Endodermal cell (in vitro differentiated cells): ENCODE measurements at regions not wholly inside any gene's neighbourhood (a gene's known extent, or its start where the extent isn't known, plus 50 kb on each side); places are given as distances from the start of the nearest gene placed in this dataset.

ENCODE experiments used
- DNase-seq: peaks from one replicate; pipeline ENCODE4 v3.0.0-alpha.2; 2017
- H3K27ac ChIP-seq: 2 replicates; pipeline ENCODE4 v1.5.1; 2013; ENCODE audit warnings: mild to moderate bottlenecking, low read depth, low read length, moderate library complexity
- H3K27me3 ChIP-seq: 2 replicates; pipeline ENCODE4 v1.6.1; 2013; ENCODE audit warnings: mild to moderate bottlenecking, low read length, moderate library complexity; ENCODE audit not compliant: insufficient read depth, control insufficient read depth, poor library complexity, severe bottlenecking
- H3K36me3 ChIP-seq: 2 replicates; pipeline ENCODE4 v1.7.0; 2013; ENCODE audit warnings: mild to moderate bottlenecking, low read length, moderate library complexity; ENCODE audit not compliant: control insufficient read depth, insufficient read depth
- H3K4me1 ChIP-seq: one replicate; pipeline ENCODE4 v1.7.0; 2013; ENCODE audit warnings: low read length; ENCODE audit not compliant: control insufficient read depth, insufficient read depth
- H3K4me3 ChIP-seq: 2 replicates; pipeline ENCODE4 v1.5.1; 2013; ENCODE audit warnings: mild to moderate bottlenecking, low read length, moderate library complexity
- H3K9ac ChIP-seq: 2 replicates; pipeline ENCODE4 v1.6.1; 2013; ENCODE audit warnings: mild to moderate bottlenecking, low read length, moderate library complexity; ENCODE audit not compliant: poor library complexity, severe bottlenecking; ENCODE audit errors: extremely low read depth
- H3K9me3 ChIP-seq: 2 replicates; pipeline ENCODE4 v1.6.1; 2013; ENCODE audit warnings: mild to moderate bottlenecking, low read length, moderate library complexity; ENCODE audit not compliant: control insufficient read depth
- H3K27ac Mint-ChIP-seq: 2 replicates; pipeline ENCODE4 v1.8.0; 2020; ENCODE audit warnings: mixed read lengths
- H3K27me3 Mint-ChIP-seq: 2 replicates; pipeline ENCODE4 v1.8.0; 2021; ENCODE audit warnings: mild to moderate bottlenecking, mixed read lengths; ENCODE audit not compliant: insufficient read depth
- H3K36me3 Mint-ChIP-seq: 2 replicates; pipeline ENCODE4 v1.8.0; 2020; ENCODE audit warnings: low read depth, mixed read lengths
- H3K4me1 Mint-ChIP-seq: 2 replicates; pipeline ENCODE4 v1.8.0; 2020; ENCODE audit warnings: mixed read lengths
- H3K4me3 Mint-ChIP-seq: 2 replicates; pipeline ENCODE4 v1.8.0; 2020; ENCODE audit warnings: mild to moderate bottlenecking, moderate library complexity, mixed read lengths
- H3K9me3 Mint-ChIP-seq: 2 replicates; pipeline ENCODE4 v1.8.0; 2020; ENCODE audit warnings: mild to moderate bottlenecking, mixed read lengths
- CTCF ChIP-seq: fragments of 200-600 bp; sonication (generic); conservative IDR thresholded peaks from 2 replicates; pipeline ENCODE4 v1.5.0; 2021; ENCODE audit warnings: antibody characterized with exemption, mild to moderate bottlenecking
- WGBS, 2 experiments: methylation state at CpG; one replicate each; pipeline versions ENCODE4 v1.1.5 to v1.1.7; 2013; ENCODE audit warnings: missing lambda C conversion rate in 2 of 2, mixed read lengths in 1 of 2; ENCODE audit not compliant: insufficient coverage in 1 of 2, insufficient read length in 1 of 2; 5-methylcytosine and 5-hydroxymethylcytosine counted together

- TF ChIP-seq CTCF: no peak
- Mint-ChIP-seq H3K27me3 (peaks cover 21% of the 10 kb centered on the region), H3K36me3 (no peaks in the 10 kb centered on the region), H3K9me3 (no peaks in the 10 kb centered on the region), H3K4me3 (no peak overlapping the region), H3K4me1 (peaks cover 11% of the 10 kb centered on the region), H3K27ac (no peak overlapping the region)
- Histone ChIP-seq H3K9me3 (no peaks in the 10 kb centered on the region), H3K36me3 (no peaks in the 10 kb centered on the region), H3K27ac (no peak overlapping the region), H3K4me3 (no peak overlapping the region), H3K27me3 (peaks cover 28% of the 10 kb centered on the region), H3K4me1 (peaks cover 4% of the 10 kb centered on the region), H3K9ac (no peak overlapping the region)
- DNase-seq: no peak
- WGBS, 2 experiments: 93 to 95% methylated on average over 2 to 4 of the region's 4 CpGs
Observed at GRCh38 chr4:71237641-71238040, 101.2 kb upstream of the SLC4A4 start.

GRCh38 chr4:71239365-71239764 lies 99.5 kb upstream of the SLC4A4 start:
- TF ChIP-seq CTCF: no peak
- Mint-ChIP-seq H3K9me3 (no peaks in the 10 kb centered on the region), H3K36me3 (no peaks in the 10 kb centered on the region), H3K27ac (no peak overlapping the region), H3K27me3 (peaks cover 19% of the 10 kb centered on the region), H3K4me1 (peaks cover 11% of the 10 kb centered on the region), H3K4me3 (no peak overlapping the region)
- Histone ChIP-seq H3K9me3 (no peaks in the 10 kb centered on the region), H3K9ac (no peak overlapping the region), H3K36me3 (no peaks in the 10 kb centered on the region), H3K27ac (no peak overlapping the region), H3K4me1 (peaks cover 4% of the 10 kb centered on the region), H3K27me3 (peaks cover 16% of the 10 kb centered on the region), H3K4me3 (no peak overlapping the region)
- no peak for DNase-seq
- 57% methylated on average over 2 of the region's 2 CpGs; no CpG with 5 or more reads in 1 of the 2 experiments for WGBS, 2 experiments

- H3K27me3 Mint-ChIP-seq: peaks cover 19% of the 10 kb centered on the region
- H3K4me3 Mint-ChIP-seq: no peak overlapping the region
- no peak overlapping the region for H3K27ac ChIP-seq
- H3K9me3 ChIP-seq: no peaks in the 10 kb centered on the region
- no peak overlapping the region for H3K9ac ChIP-seq
- TF ChIP-seq CTCF: no peak
- no peak for DNase-seq
- peaks cover 4% of the 10 kb centered on the region for H3K4me1 ChIP-seq
- peaks cover 16% of the 10 kb centered on the region for H3K27me3 ChIP-seq
- H3K36me3 ChIP-seq: no peaks in the 10 kb centered on the region
- H3K4me1 Mint-ChIP-seq: peaks cover 11% of the 10 kb centered on the region
- no peaks in the 10 kb centered on the region for H3K9me3 Mint-ChIP-seq
- no peaks in the 10 kb centered on the region for H3K36me3 Mint-ChIP-seq
- WGBS, 2 experiments: 95% methylated on average over 1 of the region's 1 CpG; no CpG with 5 or more reads in 1 of the 2 experiments
- H3K4me3 ChIP-seq: no peak overlapping the region
- H3K27ac Mint-ChIP-seq: no peak overlapping the region
Observed at GRCh38 chr4:71240094-71240493, 98.7 kb upstream of the SLC4A4 start.
